HCT116 (cell line): ENCODE measurements at regions not wholly inside any gene's neighbourhood (a gene's known extent, or its start where the extent isn't known, plus 50 kb on each side); places are given as distances from the start of the nearest gene placed in this dataset.

ENCODE experiments used
- CEBPB ChIP-seq: IDR thresholded peaks from 2 replicates; pipeline ENCODE4 v1.6.1; 2012; ENCODE audit warnings: low read depth
- CTCF ChIP-seq, 3 experiments: fragments of 200-600 bp in 1 of 3; sonication (generic) in 1 of 3; IDR thresholded peaks in 2 of 3; conservative IDR thresholded peaks in 1 of 3; 2 replicates each; pipeline ENCODE4 v1.5.1; 2012 to 2017; ENCODE audit warnings: low read depth in 2 of 3, low read length in 2 of 3, antibody characterized with exemption in 1 of 3, borderline replicate concordance in 1 of 3, control low read depth in 1 of 3, mild to moderate bottlenecking in 1 of 3, mixed read lengths in 1 of 3, mixed run types in 1 of 3, moderate library complexity in 1 of 3; ENCODE audit not compliant: insufficient read depth in 1 of 3
- ELF1 ChIP-seq: IDR thresholded peaks from 2 replicates; pipeline ENCODE4 v1.6.1; 2012; ENCODE audit warnings: low read depth, borderline replicate concordance
- EZH2phosphoT487 ChIP-seq: fragments of 200-600 bp; IDR thresholded peaks from 2 replicates; pipeline ENCODE4 v1.6.1; 2018; ENCODE audit warnings: antibody characterized with exemption, borderline replicate concordance
- POLR2A ChIP-seq: IDR thresholded peaks from 2 replicates; pipeline ENCODE4 v1.7.0; 2011; ENCODE audit warnings: borderline replicate concordance; ENCODE audit not compliant: insufficient read depth, insufficient read length; ENCODE audit errors: extremely low read depth
- TCF7L2 ChIP-seq: IDR thresholded peaks from 2 replicates; pipeline ENCODE4 v1.7.0; 2011; ENCODE audit warnings: borderline replicate concordance, inconsistent platforms; ENCODE audit not compliant: insufficient read depth, insufficient read length; ENCODE audit errors: extremely low read depth
- TF ChIP-seq, protein P1 (sequence below): IDR thresholded peaks from 2 replicates; pipeline ENCODE4 v1.6.1; 2012

DNA sequence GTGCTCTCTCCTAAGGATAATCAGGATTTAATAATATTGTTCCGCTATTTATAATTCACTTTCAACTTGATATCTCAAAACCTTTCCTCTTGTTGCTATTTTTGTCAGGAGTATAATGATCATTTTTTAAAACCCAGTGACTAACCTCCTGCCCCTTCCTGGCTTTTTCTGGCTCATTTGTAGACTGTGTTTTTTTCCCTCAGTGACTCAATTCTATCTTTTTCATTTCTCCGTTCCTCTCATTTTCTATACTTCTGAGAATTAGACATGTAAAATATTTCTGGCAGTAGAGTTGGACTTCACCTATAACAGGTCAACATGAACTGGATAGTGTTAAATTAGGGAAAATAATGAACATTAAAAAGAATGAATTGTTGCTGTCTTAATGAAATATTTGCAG, 490.7 kb downstream of the EDEM1 start:
- TF ChIP-seq CTCF (IDR thresholded peaks at IDR 0.05 in 2 of 3, conservative IDR thresholded peaks at IDR 0.05 in 1 of 3; ENCODE audit: borderline replicate concordance in 1 of 3, insufficient read depth in 1 of 3, low read depth in 2 of 3, low read length in 2 of 3) (no peak), POLR2A (no peak), CEBPB (no peak), ELF1 (no peak), TCF7L2 (no peak), EZH2phosphoT487 (no peak)
- TF ChIP-seq, protein P1, sequence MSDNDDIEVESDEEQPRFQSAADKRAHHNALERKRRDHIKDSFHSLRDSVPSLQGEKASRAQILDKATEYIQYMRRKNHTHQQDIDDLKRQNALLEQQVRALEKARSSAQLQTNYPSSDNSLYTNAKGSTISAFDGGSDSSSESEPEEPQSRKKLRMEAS, result no peak
